Lung microvascular endothelial cell (primary cell): ENCODE measurements at regions not wholly inside any gene's neighbourhood (a gene's known extent, or its start where the extent isn't known, plus 50 kb on each side); places are given as distances from the start of the nearest gene placed in this dataset.

Experiments used
- DNase-seq, 2 donors: peaks; one replicate each; pipeline versions ENCODE4 v3.0.0 to v3.0.0-alpha.2; 2010; ENCODE audit warnings: low read depth in 2 of 2

DNA sequence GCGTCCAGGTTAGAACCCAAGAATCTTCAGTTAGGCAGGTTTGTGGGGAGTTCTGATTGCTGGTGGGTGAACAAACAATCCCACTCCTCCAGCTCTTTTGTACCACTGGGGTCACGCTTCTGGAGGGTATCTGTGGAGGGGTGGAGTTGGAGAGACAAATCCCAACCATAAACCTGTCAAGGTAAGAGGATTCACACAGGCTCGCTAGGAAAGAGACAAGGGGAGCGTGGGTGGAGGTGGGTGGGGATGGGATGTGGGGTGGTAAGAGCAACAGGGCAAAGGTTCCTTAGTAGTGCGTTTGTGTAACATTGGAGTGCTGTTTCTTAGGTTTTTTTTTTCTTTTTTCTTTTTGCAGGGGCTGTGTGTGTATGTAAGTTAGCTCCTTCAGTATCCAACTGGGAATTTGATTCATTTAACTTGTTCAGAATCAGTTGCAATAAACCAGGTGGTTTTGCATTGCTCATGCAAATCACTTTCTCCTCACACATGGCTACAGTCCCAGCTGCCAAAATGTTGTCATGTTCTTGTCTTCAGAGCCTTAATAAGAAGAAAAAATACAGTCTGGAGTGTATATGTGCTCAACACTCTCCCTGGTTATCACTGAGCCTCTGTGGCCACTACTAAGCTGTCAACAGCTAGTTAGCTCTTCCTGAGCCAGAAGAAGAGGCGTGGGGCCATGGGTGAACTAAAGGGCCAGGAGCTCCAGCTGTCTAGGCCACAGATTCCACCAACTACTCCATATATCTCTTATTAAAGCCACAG is 164.0 kb upstream of the RAD23B start:
- DNase-seq: no peak

DNA sequence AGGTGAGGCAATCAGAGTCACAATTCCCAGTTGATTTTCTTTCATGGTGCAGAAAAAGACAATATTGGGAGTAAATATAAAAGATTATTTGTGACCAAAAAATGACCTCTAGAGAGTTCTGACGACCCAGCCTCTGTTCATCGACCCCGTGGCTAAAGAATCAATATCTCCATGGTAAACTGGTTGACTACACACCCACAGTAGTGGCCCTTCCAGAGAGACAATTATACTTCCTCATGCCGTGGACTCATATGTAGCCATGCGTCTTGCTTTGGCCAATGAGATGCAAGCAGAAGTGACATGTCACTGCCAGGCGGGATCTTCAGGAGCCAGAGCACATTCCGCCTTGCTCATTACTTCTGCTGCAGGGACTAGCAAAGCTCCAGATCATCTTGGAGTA is 163.3 kb upstream of the RAD23B start:
- DNase-seq: no peak

DNA sequence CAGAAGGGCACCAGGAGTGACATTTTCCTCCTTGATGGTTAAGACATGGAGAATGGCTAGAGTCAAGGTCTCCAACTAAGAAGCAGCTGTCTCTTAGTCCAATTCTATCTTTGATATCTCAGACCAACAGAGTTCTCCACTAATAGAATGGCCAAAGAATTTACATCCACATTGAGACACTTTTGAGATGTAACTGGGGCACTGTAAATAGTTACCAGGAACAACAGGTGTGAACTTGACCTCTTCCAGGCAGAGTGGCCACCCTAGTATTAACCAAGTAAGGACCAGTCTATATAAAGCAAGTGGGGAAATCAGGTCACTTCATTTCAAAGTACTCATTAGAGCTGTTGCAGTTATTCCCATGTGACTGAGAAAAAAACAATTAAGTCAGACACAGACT is 159.7 kb upstream of the RAD23B start:
- DNase-seq: no peak

DNA sequence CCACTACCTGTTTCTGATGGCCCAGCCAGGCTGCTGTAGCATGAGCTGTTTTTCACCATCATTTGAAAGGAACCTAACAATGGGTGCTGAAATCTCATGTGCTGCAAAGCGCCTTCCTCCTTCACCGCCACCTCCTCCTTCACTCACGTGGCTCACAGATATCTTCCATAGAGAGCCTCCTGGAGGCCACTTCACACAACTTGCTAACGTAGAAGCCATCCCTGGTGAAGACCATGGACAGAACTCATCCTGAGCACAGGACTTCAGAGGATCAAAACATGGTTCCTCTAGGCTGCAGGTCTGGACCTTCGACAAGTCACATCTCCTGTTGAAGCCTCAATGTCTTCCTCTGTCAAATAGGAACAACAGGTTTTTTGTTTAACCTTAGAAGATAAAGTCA is 155.5 kb upstream of the RAD23B start:
- no peak for DNase-seq

DNA sequence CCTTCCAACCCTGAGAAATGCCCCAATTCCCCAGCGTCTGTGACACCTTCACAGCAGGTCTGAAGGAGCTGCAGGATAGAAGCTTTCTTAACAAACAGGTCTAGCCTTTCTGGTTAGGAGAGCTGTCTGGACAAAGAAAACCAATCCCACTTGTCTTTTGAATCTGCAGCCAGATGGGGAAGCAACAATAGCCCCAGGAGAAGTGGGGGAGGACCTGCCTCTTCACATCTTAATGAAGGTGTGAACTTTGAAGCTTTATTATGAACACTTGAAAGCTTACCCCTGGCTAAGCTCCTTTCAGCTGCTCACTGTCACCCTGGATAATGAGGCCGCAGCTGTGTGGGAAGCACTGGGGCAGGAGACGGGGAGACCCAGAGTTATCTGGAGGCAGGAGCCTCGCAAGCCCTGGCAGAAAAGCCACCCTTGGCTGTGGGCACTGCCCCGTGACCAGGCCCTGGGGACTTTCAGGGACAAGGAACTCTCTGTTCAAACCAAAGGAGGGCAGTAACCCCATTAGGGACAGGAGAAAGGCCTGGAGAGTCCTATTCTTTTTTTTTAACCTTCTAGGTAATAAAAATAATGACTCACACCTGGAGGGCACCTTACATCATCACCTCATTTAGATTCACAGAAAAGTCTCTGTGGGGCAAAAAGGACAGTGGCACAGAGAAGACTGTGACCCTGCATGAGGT is 151.8 kb upstream of the RAD23B start:
- DNase-seq: no peak

DNA sequence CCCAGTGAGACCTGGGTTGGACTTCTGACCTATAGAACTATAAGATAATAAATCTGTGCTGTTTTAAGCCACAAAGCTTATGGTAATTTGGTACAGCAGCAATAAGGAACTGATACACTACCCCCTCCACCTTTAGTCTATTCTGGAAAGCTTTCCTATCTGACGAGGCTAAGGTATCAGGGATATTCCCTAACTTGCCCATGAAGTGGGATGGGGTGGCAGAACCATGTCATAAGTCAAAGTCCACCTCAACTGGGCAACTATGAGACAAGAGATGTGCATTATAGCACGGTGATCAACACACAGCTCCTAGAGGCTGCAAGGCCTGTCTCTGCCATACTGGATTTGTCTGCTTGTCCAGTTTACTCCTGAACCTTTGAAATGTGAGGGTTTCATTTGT is 146.8 kb upstream of the RAD23B start:
- DNase-seq: no peak

DNA sequence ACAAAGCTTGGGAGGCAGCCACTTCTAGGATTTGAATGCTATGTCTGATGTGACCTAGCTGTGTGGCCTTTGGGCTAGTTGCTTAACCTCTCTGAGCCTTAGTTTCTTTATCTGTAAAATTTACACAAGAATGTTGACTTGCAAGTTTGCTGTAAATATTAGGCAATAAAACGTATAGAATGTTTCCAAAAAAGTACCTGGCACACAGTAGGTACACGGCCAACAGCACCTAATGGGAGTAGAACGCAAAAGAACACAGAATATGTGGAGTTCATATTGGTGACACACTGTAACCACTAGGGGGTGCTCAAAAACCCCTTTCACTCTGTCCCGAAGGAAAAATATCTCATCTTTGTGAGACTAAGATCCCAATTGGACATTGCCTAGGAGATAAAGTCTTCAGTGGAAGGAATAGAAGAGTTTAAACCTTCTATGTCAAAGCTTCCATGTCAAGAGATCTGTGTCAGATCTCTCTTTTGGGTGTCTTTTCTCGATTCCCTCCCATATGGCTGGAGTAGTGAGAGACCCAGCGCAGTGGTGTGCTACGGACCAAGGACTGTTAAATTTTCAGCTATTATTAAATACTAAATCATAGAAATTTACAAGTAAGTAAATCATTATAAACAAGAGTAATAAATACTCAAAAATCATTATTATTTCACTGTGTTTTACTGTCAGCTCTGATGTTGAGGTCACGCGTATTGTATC is 145.4 kb upstream of the RAD23B start:
- peak; percentile 33 to 44 for DNase-seq

DNA sequence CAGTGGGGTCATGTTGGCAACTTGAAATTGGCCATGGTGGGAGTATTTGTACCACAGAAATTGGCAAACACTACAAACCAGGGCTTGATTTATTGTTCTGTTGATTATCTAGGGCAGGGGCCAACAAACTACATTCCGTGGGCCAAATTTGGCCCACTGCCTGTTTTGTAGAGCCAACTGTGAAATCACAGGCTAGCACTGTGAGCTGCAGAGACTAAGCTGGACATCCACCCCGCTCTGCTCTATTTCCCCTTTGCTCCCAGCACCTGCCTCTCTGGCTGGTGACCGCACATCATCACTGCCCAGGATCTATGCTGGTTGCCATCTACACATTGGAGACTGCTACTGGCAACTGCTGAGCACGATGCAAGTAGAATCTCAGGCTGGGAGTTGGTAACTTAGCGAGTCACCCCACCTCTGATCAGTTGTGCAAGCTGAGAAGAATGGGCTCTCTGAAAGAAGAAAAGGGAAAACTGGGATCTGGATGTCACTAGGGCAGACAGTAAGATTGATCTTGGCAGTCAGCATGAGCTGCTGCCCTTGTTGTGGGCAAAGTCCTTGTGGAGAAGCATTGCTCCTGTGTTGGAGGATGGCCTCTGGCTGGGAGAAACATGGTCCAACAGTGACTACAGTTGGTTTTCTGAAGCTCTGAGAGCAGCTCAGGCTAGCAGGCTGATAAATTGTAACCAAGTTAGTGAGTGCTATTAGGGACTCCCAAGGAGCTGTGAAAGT is 144.7 kb upstream of the RAD23B start:
- DNase-seq: peak in 1 of 2 donors; percentile 79

DNA sequence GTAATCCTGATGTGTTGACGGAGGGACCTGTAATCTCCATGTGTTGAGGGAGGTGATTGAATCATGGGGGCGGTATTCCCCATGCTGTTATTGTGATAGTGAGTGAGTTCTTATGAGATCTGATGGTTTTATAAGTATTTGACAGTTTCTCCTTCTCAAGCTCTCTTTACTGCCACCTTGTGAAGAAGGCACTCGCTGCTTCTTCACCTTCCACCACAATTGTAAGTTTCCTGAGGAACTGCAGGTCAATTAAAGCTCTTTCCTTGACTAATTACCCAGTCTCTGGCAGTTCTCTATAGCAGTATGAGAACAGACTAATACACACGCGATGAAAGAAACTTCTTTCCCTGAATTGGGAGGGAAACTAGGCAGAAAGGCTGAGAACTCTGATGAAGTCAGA is 141.1 kb upstream of the RAD23B start:
- DNase-seq: peak in 1 of 2 donors; percentile 20

DNA sequence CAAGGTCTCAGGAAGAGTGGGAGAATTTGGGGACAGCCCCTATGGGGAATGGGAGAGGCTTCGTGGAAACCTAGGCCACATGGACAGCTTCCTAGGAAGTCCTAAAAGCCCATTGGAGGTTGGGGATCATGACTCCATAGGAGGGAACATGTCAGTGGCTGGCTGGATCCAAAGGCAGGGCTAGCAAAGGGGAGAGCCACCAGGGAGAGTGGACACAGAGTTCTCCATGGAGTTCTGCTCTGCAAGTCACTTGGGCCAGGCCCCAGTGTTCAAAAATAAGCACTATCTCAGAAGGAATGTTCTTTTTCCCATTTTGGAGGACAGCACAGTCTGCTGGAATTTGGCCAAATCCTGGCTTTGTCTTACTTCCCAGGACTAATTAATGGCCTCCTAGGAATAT is 140.6 kb upstream of the RAD23B start:
- DNase-seq: no peak

DNA sequence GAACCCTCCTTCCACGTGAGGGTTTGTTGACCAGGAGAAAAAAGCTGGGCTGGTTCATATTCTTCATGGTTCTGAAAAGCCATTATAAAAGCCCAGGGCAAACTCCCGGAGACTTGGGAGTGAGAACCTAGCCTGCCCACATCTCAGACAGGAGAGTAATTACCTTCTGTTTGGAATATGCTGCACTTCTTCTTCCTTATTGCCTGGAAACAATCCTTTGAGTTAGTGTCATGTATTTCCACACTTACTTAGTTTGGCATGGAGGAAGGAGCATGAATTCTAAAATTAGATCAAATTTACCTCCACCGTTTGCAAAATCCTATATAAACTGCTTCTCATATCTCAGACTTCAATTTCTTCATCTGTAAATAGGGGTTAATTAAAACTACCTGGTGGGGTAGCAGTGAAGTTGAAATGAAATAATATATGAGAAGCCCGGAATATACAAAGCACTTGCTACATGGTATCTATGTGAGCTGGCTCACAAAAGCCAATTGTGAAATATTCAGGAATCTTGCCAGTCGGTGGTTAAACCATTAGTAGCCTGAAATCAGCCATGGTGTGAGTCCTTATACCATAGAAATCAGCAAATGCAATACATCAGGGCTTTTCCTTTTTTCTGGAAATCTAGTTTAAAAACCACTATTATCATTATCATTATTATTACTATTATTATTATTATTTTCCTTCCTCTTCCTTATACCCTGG is 140.0 kb upstream of the RAD23B start:
- no peak for DNase-seq

DNA sequence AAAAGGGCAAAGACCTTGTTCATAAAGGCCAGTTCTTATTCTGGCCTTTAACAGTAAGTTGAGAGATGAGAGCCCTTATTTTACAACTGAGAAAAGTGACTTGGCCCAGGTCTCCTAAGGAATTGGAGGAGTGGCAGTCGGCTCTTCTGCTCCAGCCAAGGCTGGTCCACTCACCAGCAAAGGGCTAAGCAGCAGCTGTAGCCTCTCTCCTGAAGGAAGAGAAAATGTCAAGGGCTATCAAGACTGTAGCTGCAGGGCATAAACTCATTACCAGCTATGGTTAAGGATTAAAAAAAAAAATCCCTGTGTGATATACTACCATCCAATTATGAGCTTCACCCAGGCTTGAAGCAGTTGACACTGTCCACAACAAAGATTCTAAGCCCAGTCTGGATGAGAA is 138.6 kb upstream of the RAD23B start:
- DNase-seq: no peak

DNA sequence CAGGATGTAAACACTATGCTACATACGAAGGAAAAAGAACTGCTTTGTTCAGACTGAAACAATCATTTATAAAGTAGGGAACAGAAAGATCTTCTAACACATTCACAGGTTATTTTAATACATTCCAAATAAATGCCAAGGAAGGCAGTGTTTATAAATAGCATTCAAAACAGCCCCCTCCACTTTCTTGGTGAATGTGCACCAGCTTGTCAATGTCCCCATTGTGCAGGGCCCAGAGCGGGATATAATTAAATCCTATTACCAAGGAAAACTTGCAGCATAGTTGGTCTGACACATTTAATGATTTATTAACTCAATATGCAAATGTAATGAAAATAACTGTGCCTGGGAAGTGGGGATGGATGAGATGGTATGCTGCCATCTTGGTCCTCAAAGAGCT is 135.9 kb upstream of the RAD23B start:
- DNase-seq: no peak

DNA sequence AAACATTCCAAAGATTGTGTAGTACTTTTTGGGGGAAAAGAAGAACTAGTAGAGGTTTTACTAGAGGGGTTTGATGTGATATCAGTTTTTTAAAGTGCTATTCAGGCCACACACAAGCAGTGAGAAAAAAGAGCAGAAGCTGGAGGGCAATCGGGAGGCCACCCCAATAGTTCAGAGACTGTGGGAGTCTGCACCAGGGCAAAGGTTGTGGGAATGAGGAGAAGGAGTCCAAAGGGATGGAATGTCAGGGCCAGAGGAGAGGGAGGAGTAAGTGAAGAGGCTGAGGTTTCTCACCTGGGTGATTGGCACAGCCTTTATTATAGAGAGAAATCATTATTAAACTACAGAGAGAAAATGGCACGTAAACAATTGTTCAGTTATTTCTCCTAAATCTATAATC is 134.9 kb upstream of the RAD23B start:
- DNase-seq: no peak

DNA sequence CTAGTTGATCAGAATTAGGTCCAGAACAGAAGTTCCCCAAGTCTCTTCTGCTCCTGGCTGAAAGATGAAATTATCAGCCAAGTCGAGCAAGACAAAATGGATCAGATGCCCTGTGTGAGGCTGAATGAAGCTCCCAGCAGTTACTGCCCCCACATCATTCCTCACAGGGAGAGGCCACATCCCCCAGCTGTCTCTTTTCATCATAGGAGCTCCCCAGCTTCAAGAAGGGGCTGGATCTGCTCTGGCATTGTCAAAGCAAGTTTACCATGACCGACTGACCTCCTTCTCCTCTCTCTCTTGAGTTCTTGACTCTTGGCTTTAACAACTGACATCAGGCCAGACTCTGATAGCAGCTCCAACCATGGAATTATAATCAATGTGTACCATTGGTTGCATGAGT is 133.3 kb upstream of the RAD23B start:
- no peak for DNase-seq

DNA sequence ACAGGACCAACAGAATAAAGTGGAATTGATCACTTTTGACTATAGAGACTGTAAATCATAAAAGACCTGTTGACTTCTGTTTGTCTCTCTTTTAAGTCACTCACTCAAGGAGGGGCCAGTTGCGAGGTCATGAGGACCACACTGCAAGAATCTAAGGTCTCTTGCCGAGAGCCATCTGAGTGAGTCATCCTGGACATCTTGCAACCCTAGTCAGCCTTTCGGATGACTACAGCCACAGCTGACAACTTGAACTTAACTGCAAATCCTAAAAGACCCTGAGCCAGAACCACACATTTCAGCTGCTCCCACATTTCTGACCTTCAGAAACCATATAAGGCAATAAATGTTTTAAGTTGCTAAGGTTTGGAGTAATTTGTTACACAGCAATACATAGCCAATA is 129.7 kb upstream of the RAD23B start:
- DNase-seq: no peak

DNA sequence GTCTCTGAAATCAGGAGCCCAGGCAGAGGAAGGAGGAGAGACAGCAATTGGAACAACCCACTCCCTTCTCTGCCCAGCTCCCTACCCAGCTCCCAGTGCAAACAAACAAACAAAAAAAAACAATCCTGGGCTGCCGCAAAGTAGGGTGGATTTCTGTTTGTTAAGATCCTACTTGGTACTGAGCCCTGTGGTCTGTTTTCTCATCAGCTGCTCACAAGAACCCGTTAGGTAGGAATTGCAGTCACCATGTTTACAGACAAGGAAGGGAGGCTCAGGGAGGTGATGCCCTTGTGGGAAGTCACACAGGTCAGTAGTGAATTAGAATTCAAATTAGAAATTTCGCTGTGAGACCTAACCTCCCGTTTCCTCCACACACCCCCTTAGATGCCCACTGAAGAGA is 128.8 kb upstream of the RAD23B start:
- DNase-seq: no peak

DNA sequence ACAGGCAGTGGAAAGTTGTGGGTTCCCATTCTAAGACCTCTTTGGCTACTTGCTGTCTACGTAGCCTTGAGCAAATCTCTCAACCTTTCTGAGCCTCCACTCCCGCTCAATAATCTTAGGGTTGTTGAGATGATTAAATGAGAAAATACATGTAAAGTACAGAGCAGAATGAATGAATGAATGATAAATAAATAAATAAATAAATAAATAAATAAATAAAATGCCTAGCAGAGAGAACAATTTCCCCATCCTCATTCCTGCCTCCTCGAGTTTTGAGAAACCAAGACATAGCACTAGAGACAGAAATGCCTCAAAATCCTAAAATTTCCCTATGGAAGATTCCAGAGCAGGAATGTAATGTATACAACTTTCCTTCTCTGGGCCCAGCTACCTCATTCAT is 128.3 kb upstream of the RAD23B start:
- DNase-seq: no peak

DNA sequence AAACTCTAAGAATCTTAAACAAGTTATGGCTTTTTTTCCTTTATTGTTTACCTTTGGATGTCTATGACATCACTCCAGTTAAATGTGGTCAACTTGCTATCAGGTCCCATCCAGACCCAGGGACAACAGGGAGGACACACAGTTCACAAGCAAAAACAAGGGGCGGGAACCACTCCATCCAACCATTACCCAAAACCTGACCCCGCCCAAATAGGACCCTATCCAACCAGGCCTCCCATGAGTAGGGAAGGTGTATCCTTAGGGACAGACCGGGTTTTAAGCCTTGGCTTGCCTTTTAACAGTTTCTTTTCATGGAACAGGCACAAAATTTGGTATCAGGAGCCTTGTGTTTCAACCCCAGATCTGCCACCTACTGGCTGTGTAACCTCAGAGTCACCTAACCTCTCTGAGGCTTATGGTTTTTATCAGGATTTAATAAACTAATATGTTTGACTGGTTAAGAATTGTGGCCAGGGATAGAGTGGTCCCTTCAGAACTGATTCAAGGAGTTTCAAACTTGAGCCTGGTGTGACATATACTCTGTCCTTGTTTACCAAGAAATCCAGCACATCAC is 127.7 kb upstream of the RAD23B start:
- DNase-seq: peak in 1 of 2 donors; percentile 3

DNA sequence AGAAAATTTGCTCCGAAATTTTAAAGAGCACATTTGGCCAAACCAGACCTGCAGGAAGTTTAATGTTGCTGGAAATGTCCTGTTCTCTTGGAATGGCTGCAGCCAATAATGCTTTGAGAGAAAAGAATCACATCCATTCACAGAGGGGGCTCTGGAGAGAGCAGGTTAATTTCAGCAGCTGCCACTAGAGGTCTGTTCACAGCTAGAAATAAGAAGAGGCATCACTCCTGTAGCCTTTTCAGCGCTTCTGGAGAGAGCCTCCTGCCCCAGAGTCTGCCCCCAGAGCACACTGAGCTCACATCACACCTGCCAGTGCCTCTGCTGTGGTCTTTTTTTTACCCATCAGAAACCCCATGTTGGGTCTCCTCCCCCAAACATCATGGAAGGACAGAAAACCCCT is 124.8 kb upstream of the RAD23B start:
- peak; percentile 12 to 16 for DNase-seq

DNA sequence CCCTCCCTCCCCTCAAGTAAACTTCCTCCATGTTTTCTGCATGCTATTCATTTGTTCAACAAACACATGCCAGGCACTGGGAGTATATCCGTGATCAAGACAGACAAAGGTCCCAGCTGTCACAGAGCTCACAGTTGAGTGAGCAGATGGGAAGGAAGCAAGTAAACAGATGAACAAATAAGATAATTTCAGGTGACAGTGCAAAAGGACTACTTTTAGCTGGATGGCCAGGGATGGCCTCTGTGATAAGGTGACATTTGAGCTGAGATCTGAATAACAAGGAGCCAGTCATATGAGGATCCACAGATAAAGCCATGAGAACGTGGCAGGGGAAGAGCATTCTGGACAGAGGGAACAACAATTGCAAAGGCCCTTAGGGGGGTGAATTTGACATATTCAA is 121.7 kb upstream of the RAD23B start:
- no peak for DNase-seq
